NCI-H2107 treated with DMSO at 0.1 percent for 48 hours (cell line): ENCODE measurements at regions not wholly inside any gene's neighbourhood (a gene's known extent, or its start where the extent isn't known, plus 50 kb on each side); places are given as distances from the start of the nearest gene placed in this dataset.
"Not testable (repeated sequence)": the region's sequence is repeated elsewhere in the genome, so short reads cannot be mapped to it uniquely, and the experiment has no call there.

ENCODE experiments used
- DNase-seq: peaks from one replicate; lab custom pipeline; 2025; ENCODE audit not compliant: unreplicated experiment; lab: John Stamatoyannopoulos, UW

- DNase-seq, result no peak
These were observed 256.2 kb downstream of the TAFA4 start for GRCh38 chr3:68676136-68676535.

- no peak for DNase-seq
These were observed 265.0 kb downstream of the TAFA4 start for GRCh38 chr3:68667346-68667745.

- no peak for DNase-seq
These were observed 265.8 kb downstream of the TAFA4 start for GRCh38 chr3:68666429-68667136.

GRCh38 chr3:68664276-68664675 lies 268.1 kb downstream of the TAFA4 start:
- DNase-seq, result no peak

GRCh38 chr3:68662176-68662575 lies 270.2 kb downstream of the TAFA4 start:
- DNase-seq, result no peak

- DNase-seq, result not testable (repeated sequence)
These were observed 281.7 kb downstream of the TAFA4 start for GRCh38 chr3:68650657-68651056.

- DNase-seq, result no peak
These were observed 283.9 kb downstream of the TAFA4 start for GRCh38 chr3:68648494-68648893.

GRCh38 chr3:68631850-68632545 lies 300.3 kb downstream of the TAFA4 start:
- no peak for DNase-seq

- DNase-seq, result no peak
These were observed 312.1 kb downstream of the TAFA4 start for GRCh38 chr3:68620211-68620610.

- no peak for DNase-seq
These were observed 318.3 kb downstream of the TAFA4 start for GRCh38 chr3:68614087-68614486.

- DNase-seq, result no peak
These were observed 361.0 kb downstream of the TAFA4 start for GRCh38 chr3:68571321-68571720.

GRCh38 chr3:68560728-68561127 lies 371.6 kb downstream of the TAFA4 start:
- no peak for DNase-seq

- DNase-seq, result no peak
These were observed 396.6 kb downstream of the TAFA4 start for GRCh38 chr3:68535782-68536181.

- no peak for DNase-seq
These were observed 409.0 kb downstream of the TAFA4 start for GRCh38 chr3:68523330-68523729.

GRCh38 chr3:68515237-68515636 lies 417.1 kb downstream of the TAFA4 start:
- no peak for DNase-seq

GRCh38 chr3:68504201-68504600 lies 428.1 kb downstream of the TAFA4 start:
- no peak for DNase-seq

- DNase-seq, result not testable (repeated sequence)
These were observed 446.5 kb downstream of the TAFA4 start for GRCh38 chr3:68485845-68486244.

GRCh38 chr3:68485051-68485450 lies 447.3 kb downstream of the TAFA4 start:
- DNase-seq, result no peak

GRCh38 chr3:68483601-68484000 lies 448.7 kb downstream of the TAFA4 start:
- DNase-seq, result no peak

- no peak for DNase-seq
These were observed 449.3 kb downstream of the TAFA4 start for GRCh38 chr3:68483041-68483440.

GRCh38 chr3:68482565-68482964 lies 449.8 kb downstream of the TAFA4 start:
- no peak for DNase-seq

GRCh38 chr3:68479779-68480178 lies 452.6 kb downstream of the TAFA4 start:
- no peak for DNase-seq
